ENCODE measurements at regions not wholly inside any gene's neighbourhood (a gene's known extent, or its start where the extent isn't known, plus 50 kb on each side); places are given as distances from the start of the nearest gene placed in this dataset.

GRCh38 chr21:28113718-28114117 is 879.0 kb downstream of the LTN1 start:
- Mint-ChIP-seq H3K4me3 (no peak overlapping the region), H3K36me3 (no peaks in the 10 kb centered on the region), H3K9me3 (peaks cover 3 to 9% (median 5%) of the 10 kb centered on the region in 7 donors), H3K4me1 (no peaks in the 10 kb centered on the region), H3K27me3 (ENCODE audit: low read depth in 3 of 3) (peaks cover 0 to 3% (median 2%) of the 10 kb centered on the region in 3 donors), H3K27ac (no peak overlapping the region)
- H2AFZ ChIP-seq (ENCODE audit: insufficient read depth, low read depth, low read length, poor library complexity, severe bottlenecking): no peak overlapping the region
- no peaks in the 10 kb centered on the region for H3K27me3 ChIP-seq (ENCODE audit: control insufficient read depth in 2 of 2, insufficient read depth in 2 of 2, low read length in 2 of 2)
- H3K4me3 ChIP-seq (replicated peaks in 1 of 3; ENCODE audit: low read depth in 2 of 3, low read length in 3 of 3): no peak overlapping the region
- TF ChIP-seq, protein P1, sequence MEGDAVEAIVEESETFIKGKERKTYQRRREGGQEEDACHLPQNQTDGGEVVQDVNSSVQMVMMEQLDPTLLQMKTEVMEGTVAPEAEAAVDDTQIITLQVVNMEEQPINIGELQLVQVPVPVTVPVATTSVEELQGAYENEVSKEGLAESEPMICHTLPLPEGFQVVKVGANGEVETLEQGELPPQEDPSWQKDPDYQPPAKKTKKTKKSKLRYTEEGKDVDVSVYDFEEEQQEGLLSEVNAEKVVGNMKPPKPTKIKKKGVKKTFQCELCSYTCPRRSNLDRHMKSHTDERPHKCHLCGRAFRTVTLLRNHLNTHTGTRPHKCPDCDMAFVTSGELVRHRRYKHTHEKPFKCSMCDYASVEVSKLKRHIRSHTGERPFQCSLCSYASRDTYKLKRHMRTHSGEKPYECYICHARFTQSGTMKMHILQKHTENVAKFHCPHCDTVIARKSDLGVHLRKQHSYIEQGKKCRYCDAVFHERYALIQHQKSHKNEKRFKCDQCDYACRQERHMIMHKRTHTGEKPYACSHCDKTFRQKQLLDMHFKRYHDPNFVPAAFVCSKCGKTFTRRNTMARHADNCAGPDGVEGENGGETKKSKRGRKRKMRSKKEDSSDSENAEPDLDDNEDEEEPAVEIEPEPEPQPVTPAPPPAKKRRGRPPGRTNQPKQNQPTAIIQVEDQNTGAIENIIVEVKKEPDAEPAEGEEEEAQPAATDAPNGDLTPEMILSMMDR (IDR thresholded peaks at IDR 0.05): no peak
- no peaks in the 10 kb centered on the region for H3K36me3 ChIP-seq (replicated peaks in 1 of 2; ENCODE audit: control insufficient read depth in 1 of 2, insufficient read depth in 2 of 2, low read length in 2 of 2)
- no peak for DNase-seq
- no peak overlapping the region for H3K4me2 ChIP-seq (replicated peaks; ENCODE audit: extremely low read depth, low read length, poor library complexity, severe bottlenecking)
- intact Hi-C loops (cut with micrococcal nuclease): no loop called here
- no peak overlapping the region for H3K9ac ChIP-seq (ENCODE audit: insufficient read depth, low read length, poor library complexity, severe bottlenecking)
- H3K27ac ChIP-seq (ENCODE audit: low read depth in 1 of 2, low read length in 2 of 2): no peak overlapping the region
- no peaks in the 10 kb centered on the region for H3K9me3 ChIP-seq (replicated peaks in 1 of 2; ENCODE audit: control insufficient read depth in 1 of 2, insufficient read depth in 1 of 2, low read length in 2 of 2)
- H3K79me2 ChIP-seq (ENCODE audit: insufficient read depth, low read length): no peaks in the 10 kb centered on the region
- no peaks in the 10 kb centered on the region for H4K20me1 ChIP-seq (ENCODE audit: insufficient read depth, low read length)
- H3K4me1 ChIP-seq (ENCODE audit: control insufficient read depth in 1 of 2, insufficient read depth in 2 of 2, low read length in 2 of 2): no peaks in the 10 kb centered on the region

DNA sequence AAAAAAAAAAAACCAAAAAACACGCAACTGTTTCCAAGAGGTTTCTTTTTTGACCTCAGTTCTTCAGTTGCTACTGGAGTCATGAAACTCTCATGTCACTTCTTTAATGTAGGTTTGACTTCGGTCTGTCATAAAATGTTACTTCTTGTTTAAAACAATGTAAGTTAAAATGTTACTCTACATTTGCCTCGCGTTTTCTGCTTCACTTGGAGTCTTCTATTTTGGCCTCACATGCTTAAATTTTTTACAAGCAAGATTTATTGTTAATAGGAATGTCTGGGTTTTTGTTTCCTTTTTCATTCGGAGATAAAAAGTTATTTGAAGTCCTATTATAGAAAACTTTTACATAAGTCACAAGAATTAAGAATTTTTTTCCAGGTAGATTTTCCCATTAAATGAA is 880.2 kb downstream of the LTN1 start:
- Histone ChIP-seq H3K4me3 (replicated peaks in 1 of 3; ENCODE audit: low read depth in 2 of 3, low read length in 3 of 3) (no peak overlapping the region), H3K36me3 (replicated peaks in 1 of 2; ENCODE audit: control insufficient read depth in 1 of 2, insufficient read depth in 2 of 2, low read length in 2 of 2) (no peaks in the 10 kb centered on the region), H3K27me3 (ENCODE audit: control insufficient read depth in 2 of 2, insufficient read depth in 2 of 2, low read length in 2 of 2) (no peaks in the 10 kb centered on the region), H3K4me2 (replicated peaks; ENCODE audit: extremely low read depth, low read length, poor library complexity, severe bottlenecking) (no peak overlapping the region), H3K4me1 (ENCODE audit: control insufficient read depth in 1 of 2, insufficient read depth in 2 of 2, low read length in 2 of 2) (no peaks in the 10 kb centered on the region), H3K9ac (ENCODE audit: insufficient read depth, low read length, poor library complexity, severe bottlenecking) (no peak overlapping the region), H3K79me2 (ENCODE audit: insufficient read depth, low read length) (no peaks in the 10 kb centered on the region), H4K20me1 (ENCODE audit: insufficient read depth, low read length) (no peaks in the 10 kb centered on the region), H3K27ac (ENCODE audit: low read depth in 1 of 2, low read length in 2 of 2) (no peak overlapping the region), H3K9me3 (replicated peaks in 1 of 2; ENCODE audit: control insufficient read depth in 1 of 2, insufficient read depth in 1 of 2, low read length in 2 of 2) (no peaks in the 10 kb centered on the region), H2AFZ (ENCODE audit: insufficient read depth, low read depth, low read length, poor library complexity, severe bottlenecking) (no peak overlapping the region)
- WGBS (ENCODE audit: insufficient coverage): no CpG with 5 or more reads among the region's 5 CpGs
- DNase-seq: no peak
- Mint-ChIP-seq H3K27me3 (ENCODE audit: low read depth in 3 of 3) (peaks cover 0 to 2% (median 1%) of the 10 kb centered on the region in 3 donors), H3K27ac (no peak overlapping the region), H3K4me1 (no peaks in the 10 kb centered on the region), H3K9me3 (peaks cover 3 to 8% (median 5%) of the 10 kb centered on the region in 7 donors), H3K36me3 (no peaks in the 10 kb centered on the region), H3K4me3 (no peak overlapping the region)
- intact Hi-C loops (cut with micrococcal nuclease): no loop called here
- TF ChIP-seq, protein P1 (IDR thresholded peaks at IDR 0.05): no peak
